PFSK-1 (cell line): ENCODE measurements at regions not wholly inside any gene's neighbourhood (a gene's known extent, or its start where the extent isn't known, plus 50 kb on each side); places are given as distances from the start of the nearest gene placed in this dataset.

Source experiments
- POLR2AphosphoS5 ChIP-seq: IDR thresholded peaks from 2 replicates; pipeline ENCODE4 v1.6.1; 2012; ENCODE audit warnings: low read depth, mild to moderate bottlenecking, control low read depth, low read length, moderate library complexity
- SIN3A ChIP-seq: IDR thresholded peaks from 2 replicates; pipeline ENCODE4 v1.6.1; 2012; ENCODE audit warnings: mild to moderate bottlenecking, low read length, moderate library complexity, borderline replicate concordance; ENCODE audit not compliant: insufficient read depth
- TF ChIP-seq, protein P1 (sequence below), 2 experiments: IDR thresholded peaks; 2 replicates each; pipeline versions ENCODE4 v1.6.1 to v1.8.0; 2011 to 2012; ENCODE audit warnings: low read depth in 2 of 2, low read length in 2 of 2, control low read depth in 1 of 2, inconsistent platforms in 1 of 2, mild to moderate bottlenecking in 1 of 2, moderate library complexity in 1 of 2; ENCODE audit not compliant: insufficient read depth in 1 of 2

DNA sequence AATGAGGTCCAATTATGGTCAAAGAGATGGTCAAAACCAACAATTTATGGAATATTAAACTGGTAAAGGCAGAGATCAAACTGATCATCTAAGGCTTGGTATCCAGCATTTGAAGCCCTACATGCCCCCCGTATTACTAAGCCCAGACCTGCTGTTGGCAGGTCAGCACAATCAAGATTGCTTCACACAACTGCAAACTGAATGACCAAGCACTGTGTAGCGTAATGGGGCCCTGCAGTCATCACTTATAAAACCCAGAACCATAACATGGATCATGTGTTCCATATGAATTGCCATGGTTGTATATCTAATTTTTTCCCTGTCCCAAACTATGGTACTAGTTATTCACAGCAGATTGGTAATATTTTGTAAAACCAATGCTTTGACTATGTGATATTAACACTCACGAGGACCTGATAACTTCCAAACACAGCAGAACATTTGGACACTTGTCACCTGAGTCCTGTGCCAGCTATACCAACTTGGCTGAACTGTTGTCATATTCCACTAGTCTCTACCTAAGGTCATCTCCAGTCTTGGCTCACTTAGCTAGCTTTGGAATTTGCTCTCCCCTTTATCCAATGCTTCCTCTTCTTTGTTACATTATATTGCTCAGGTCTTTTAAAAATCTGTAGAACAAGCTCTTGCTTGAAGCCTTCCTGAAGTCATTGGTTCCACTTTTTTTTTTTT, 81.7 kb upstream of the HMHB1 start:
- no peak for TF ChIP-seq SIN3A
- TF ChIP-seq, protein P1, sequence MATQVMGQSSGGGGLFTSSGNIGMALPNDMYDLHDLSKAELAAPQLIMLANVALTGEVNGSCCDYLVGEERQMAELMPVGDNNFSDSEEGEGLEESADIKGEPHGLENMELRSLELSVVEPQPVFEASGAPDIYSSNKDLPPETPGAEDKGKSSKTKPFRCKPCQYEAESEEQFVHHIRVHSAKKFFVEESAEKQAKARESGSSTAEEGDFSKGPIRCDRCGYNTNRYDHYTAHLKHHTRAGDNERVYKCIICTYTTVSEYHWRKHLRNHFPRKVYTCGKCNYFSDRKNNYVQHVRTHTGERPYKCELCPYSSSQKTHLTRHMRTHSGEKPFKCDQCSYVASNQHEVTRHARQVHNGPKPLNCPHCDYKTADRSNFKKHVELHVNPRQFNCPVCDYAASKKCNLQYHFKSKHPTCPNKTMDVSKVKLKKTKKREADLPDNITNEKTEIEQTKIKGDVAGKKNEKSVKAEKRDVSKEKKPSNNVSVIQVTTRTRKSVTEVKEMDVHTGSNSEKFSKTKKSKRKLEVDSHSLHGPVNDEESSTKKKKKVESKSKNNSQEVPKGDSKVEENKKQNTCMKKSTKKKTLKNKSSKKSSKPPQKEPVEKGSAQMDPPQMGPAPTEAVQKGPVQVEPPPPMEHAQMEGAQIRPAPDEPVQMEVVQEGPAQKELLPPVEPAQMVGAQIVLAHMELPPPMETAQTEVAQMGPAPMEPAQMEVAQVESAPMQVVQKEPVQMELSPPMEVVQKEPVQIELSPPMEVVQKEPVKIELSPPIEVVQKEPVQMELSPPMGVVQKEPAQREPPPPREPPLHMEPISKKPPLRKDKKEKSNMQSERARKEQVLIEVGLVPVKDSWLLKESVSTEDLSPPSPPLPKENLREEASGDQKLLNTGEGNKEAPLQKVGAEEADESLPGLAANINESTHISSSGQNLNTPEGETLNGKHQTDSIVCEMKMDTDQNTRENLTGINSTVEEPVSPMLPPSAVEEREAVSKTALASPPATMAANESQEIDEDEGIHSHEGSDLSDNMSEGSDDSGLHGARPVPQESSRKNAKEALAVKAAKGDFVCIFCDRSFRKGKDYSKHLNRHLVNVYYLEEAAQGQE (IDR thresholded peaks at IDR 0.05; ENCODE audit: insufficient read depth in 1 of 2, low read depth in 2 of 2, low read length in 2 of 2): no peak
- no peak for TF ChIP-seq POLR2AphosphoS5
